Fibroblast of skin of back (primary cell): ENCODE measurements at regions not wholly inside any gene's neighbourhood (a gene's known extent, or its start where the extent isn't known, plus 50 kb on each side); places are given as distances from the start of the nearest gene placed in this dataset.
A peak's percentile ranks its signal among the peaks of the same experiment; 100 is the strongest.
"Not testable (repeated sequence)": the region's sequence is repeated elsewhere in the genome, so short reads cannot be mapped to it uniquely, and the experiment has no call there.

Experiments used
- DNase-seq: peaks from one replicate; pipeline ENCODE4 v3.0.0-alpha.2; 2013

DNA sequence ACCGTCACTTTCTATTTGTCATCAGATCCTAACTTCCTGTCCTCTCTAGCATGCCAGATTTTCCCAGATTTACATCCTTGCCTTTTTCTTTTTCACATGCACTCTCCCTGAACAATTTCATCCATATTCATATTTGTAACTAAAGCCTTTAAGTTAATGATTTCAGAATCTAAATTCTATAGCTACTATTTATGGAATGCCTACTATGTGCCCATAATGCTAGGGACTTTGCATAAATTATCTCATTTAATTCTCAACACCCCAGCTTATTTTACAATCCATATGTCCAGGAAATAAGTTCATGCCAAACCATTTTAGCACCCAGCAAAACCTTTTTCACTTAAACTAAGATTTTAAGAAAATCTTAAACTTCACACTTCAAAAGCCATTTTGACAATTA is 531.9 kb downstream of the NUP35 start:
- no peak for DNase-seq

DNA sequence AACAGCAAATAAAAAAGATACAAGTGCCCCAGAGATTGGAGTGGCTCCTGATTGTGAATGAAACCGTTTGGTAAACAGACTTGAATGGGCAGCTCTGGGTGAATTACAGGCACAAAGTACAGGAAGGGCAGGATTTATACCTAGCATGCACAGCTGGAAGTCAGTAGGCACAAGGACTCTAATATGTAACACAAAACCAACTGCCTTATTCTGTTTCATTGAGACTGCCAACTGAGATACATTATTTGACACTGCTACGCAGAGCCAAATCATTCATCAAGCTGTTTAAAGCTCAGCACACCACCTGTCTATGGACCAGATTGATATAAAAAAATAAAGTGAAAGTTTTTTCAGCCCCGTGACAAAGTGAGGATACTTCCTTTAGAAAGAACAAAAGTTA is 541.2 kb downstream of the NUP35 start:
- no peak for DNase-seq

DNA sequence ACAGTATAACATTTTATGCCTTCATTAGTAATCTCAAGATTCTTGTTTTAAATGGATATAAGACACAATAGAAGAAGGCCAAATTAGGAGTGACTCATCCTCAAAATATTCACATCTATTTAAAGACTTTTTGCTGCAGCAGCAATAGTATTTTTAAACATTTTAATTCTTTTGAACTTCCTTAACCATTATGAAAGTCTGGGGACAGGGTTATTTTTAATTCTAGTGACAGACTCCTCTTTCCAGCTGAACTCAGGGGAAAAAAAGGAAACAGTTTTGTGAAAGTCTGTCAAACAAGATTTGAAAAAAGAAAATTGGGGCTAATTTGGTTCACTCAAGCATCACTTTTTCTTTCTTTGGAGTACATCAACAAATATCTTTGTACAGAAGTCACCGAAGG is 541.8 kb downstream of the NUP35 start:
- peak; percentile 62 for DNase-seq

DNA sequence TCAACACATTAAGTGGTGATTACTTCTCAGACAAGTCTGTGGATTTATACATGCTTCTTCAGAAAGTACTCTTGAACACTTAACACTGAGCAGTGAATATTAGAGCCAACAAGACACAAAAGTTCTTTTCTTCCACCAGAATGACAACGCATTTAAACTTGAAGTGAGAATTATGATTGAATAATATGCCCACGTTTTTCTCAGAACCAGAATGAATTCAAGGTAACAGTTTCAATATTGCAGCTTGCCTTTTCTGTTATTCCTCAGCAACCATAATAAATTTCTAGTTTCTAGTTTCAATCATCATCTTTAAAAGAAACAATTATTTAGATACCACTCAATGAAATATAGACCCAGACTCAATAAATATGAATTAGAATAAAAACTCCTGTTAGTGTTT is 547.0 kb downstream of the NUP35 start:
- DNase-seq: no peak

DNA sequence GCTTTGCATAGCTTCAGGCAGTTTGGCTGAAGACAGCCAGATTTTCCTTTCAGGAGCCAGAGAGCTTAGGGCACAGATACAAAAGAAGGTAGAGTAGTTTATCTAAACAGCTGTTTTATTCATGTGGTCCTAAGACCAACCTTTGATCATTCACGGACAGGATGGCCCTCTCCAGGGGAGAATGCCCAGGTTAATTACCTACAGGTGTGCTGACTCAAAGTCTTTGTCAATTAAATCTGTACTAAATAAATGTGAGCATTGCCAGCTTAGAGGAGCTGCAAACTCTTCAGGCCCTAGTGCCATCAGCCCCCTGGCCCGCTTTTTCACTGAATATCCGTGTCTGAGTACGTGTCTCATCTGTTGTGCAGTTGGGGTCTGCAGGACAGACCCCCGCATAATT is 554.7 kb downstream of the NUP35 start:
- no peak for DNase-seq

DNA sequence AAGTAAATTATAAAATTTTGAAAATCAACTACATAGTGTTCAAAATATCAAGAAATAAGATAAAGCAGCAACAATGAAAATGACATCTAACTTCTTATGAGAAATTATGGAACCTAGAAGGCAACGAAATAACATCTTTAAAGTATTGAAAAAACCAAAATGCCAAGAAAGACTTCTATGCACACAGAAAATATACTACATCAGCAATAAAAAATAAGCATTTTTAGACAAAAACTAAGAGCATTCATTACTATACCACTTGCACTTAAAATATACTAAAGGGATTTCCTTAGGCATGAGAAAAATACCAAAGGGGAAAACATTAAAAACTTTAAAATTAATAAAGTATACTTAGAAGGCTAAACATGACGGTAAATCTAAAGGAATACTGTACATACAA is 556.3 kb downstream of the NUP35 start:
- DNase-seq: no peak

DNA sequence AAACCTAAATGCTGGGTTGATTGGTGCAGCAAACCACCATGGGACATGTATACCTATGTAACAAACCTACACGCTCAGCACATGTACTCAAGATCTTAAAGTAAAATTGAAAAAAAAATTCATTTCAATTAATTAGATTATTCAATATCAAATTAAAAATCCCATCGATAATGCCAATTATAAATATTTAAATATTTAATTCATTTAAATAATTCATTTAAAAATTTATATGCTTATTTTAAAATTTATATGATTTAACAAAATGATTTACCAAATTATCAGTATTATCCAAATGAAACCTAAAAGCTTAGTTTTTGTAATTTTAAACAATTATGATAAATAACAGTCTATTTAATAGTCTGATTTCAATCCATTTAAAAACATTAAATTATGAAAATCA is 560.4 kb downstream of the NUP35 start:
- no peak for DNase-seq

DNA sequence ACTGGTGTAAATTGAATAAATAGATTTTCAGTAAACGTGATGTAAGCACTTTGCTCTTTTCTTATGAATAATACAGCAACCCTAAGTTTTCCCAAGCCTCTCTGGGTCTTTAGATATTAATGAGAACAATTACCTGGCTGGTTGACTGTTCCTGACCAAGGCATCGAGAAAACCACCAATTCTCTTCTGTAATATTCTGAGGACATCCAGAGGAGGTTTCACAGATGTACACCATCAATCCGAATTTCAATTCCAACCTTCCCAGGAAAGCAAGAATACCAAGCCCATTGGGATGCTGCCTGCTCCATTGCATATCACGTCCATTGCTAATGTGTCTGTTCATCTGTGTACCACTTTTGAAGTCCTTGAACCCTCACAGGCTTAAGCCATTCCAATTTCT is 571.8 kb downstream of the NUP35 start:
- no peak for DNase-seq

DNA sequence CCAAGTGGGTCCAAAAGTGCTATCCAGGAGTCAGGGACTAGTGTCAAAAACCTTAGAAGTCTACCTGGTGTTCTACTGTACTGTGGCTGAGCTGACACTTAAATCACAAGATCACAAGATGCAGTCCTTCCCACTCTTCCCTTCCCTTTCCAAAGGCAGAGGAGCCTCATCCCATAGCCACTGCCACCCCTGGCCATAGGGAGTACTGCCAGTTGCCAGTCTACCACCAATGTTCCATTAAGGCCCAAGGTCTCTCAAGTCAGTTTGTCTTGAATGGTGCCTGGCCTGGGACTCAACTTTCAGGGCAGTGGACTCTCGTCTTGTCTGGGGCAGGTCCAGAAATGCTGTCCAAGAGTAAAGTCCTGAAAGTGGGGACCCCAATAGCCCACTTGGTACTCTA is 585.6 kb downstream of the NUP35 start:
- no peak for DNase-seq

DNA sequence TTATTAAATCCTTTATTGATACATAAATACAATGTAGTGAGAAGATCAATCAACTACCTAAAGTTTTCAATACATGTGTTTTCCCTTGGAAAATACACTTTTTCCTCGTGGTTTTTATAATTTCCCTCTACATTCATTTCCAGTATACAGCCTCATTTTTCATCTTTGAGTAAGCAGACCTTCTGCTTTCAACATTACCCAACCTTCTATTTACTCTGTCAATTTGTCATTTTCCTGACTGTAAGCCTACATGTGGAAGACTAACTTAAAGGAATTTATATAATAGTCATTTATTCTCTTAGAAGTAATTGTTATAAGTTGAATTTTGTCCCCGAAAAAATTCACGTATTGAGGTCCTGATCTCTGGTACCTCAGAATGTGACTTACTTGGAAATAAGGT is 594.0 kb downstream of the NUP35 start:
- no peak for DNase-seq

DNA sequence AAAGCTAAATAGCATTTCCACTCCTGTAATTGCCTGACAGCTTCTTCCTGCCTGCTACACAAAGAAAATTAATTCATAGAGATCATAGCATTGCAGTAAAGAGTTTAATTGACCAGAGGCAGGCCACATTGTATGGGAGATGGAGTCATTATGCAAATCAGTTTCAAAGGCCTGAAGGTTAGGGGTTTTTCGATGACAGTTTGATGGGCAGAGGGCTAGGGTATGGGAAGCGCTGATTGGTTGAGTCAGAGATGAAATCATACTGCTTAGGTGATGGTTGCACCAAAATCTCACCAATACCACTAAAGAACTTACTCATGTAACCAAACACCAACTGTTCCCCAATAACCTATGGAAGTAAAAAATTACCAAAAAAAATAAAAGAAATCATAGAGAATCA is 599.0 kb downstream of the NUP35 start:
- no peak for DNase-seq

DNA sequence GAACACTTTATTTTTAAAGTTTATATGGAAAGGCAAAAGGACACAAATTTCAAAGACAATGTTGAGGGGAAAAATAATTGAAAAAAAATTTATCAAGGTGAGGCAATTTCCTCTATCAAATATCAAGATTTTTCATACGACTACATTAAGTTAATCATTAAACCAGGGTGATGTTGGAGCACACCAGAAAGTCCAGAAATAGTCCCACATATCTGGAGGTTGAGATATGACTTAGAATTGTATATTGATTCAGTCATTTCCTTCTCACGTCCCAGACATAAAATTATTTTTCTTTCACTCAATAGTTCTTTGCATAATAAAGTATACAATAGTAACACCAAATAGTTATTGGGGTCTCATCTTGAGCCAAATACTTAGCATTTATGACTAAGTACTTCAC is 605.1 kb downstream of the NUP35 start:
- no peak for DNase-seq

DNA sequence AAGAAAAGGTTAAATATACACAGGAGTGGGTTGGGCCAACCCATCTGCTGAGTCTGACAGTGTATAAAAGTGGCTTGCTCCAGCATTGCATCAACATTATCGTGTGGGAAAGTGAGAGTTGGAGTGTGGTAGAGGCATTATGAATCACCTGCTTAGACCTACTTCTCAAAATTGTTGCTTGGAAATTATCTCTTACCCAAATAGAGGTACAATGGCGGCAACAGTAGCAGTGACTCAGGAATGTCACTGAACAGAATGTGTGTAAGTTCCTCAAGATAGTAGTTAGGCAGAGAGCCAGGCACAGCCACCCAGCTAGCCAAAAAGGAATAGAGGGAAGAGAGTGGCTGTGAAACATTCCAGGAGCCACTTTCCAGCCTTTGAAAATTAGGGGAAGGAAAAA is 616.0 kb downstream of the NUP35 start:
- DNase-seq: no peak

DNA sequence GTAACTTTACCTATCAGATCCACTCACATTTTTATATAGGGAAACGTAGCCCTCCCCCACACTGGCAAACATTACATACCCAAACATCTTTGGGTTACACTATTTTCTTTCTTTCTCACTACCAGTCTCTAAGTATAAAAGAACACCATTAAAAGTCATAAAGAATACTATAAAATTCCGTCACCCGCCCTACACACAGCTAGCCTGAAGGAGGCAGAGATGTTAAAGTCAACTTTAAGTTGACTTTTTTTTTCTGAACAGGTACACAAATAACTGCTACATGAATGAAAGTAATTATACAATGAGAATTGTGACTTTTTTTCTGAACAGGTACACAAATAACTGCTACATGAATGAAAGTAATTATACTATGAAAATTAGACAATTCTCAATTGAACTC is 628.3 kb downstream of the NUP35 start:
- no peak for DNase-seq

DNA sequence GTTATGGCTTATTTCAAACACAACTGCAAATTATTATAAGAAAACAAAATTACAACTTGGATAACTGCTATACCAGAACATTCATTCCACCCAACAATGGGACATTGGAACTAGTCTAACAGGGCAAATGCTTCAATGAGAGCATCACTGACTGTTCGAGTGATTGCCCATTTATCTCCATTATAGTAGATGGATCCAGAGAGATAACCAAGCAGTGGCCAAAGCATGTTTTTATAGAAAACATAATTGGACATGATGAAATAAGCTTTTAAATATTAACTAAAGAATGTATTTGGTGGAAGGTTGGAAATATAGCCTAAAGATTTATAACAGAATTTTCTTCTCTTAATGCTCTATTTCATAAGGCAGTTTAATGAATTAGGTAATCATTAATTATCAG is 634.8 kb downstream of the NUP35 start:
- DNase-seq: no peak

DNA sequence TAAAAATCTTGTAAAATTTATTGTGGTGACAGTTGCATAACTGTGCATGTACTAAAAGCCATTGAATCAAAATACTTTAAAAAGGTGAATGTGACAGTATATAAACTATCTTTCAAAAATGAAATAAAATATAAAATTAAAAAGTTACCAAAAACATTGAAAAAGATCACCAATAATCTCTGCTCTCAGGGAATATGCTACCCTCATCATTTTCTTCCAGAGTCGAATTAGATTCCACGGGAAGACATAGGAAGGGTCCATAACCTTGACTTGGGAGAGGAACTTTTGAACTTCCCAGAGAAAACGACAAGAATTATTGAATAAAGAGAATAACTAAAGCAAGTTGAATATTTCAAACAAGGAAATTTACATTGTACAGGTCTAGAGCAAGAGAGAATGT is 649.5 kb downstream of the NUP35 start:
- DNase-seq: no peak

DNA sequence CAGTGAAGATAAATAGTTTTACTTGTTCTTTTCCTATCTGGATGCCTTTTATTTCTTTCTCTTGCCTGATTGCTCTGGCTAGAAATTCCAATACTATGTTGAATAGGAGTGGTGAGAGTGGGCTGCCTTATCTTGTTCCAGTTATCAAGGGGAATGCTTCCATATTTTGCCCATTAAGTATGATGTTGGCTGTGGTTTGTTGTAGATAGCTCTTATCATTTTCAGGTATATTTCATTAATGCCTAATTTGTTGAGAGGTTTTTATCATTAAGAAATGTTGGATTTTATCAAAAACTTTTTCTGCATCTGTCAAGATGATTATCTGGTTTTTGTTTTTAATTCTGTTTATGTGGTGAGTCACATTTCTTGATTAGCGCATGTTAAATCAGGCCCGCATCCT is 655.8 kb downstream of the NUP35 start:
- no peak for DNase-seq

DNA sequence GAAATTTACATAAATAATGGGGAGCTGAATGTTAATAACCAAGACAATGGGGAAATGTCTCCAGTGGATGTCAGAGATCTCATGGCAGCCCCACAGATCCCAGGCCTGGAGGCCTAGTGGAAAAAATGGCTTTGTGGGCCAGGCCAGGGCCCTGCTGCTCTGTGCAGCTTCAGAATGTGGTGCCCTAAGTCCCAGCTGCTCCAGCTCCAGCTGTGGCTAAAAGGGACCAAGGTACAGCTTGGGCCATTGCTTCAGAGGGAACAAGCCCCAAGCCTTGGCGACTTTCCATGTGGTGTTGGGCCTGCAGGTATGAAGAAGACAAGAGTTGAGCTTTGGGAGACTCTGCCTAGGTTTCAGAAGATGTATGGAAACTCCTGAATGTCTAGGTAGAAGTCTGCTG is 658.2 kb downstream of the NUP35 start:
- DNase-seq: no peak

DNA sequence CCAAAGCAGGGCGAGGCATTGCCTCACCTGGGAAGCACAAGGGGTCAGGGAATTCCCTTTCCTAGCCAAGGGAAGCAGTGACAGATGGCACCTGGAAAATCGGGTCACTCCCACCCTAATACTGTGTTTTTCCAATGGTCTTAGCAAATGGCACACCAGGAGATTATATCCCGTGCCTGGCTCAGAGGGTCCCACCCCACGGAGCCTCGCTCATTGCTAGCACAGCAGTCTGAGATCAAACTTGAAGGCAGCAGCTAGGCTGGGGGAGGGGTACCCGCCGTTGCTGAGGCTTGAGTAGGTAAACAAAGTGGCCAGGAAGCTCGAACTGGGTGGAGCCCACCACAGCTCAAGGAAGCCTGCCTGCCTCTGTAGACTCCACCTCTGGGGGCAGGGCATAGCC is 664.6 kb downstream of the NUP35 start:
- DNase-seq: not testable (repeated sequence)

DNA sequence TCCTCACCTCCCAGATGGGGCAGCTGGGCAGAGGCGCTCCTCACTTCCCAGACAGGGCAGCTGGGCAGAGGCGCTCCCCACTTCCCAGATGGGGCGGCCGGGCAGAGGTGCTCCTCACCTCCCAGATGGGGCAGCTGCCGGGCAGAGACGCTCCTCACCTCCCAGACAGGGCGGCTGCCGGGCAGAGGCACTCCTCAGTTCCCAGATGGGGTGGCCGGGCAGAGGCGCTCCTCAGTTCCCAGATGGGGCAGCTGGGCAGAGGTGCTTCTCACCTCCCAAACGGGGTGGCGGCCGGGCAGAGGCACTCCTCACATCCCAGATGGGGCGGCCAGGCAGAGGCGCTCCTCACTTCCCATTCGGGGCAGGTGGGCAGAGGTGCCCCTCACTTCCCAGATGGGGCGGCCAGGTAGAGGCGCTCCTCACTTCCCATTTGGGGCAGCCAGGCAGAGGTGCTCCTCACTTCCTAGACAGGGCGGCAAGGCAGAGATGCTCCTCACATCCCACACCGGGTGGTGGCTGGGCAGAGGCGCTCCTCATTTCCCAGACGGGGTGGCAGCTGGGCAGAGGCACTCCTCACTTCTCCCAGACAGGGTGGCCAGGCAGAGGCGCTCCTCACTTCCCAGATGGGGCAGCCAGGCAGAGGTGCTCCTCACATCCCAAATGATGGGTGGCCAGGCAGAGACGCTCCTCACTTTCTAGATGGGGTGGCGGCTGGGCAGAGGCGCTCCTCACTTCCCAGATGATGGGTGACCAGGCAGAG is 668.1 kb downstream of the NUP35 start:
- DNase-seq: not testable (repeated sequence)

DNA sequence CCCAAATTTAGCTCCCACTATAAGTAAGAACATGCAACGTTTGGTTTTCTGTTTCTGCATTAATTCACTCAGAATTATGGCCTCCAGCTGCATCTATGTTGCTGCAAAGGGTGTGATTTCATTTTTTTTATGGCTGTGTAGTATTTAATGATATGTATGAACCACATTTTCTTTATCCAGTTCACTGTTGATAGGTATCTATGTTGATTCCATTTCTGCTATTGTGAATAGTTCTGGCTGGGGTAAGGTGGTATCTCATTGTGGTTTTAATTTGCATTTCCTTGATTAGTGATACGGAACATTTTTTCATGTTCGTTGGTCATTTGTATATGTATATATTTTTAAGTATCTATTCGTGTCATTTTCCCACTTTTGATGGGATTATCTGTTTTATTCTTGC is 674.3 kb downstream of the NUP35 start:
- DNase-seq: no peak

DNA sequence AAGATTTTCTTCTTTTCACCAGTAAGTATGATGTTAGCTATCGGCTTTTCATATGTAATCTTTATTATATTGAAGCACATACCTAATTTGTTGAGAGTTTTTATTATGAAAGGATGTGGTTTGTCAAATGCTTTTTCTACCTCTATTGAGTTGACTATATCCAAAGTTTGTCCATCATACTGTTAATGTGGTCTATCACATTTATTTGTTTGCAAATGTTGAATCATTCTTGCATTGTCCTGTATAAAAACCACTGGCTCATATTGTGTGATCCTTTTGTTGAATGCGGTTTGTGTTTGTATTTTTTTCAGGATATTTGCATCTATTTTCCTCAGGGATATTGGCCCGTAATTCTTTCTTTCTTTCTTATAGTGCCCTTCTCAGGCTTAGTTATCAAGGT is 675.5 kb downstream of the NUP35 start:
- DNase-seq: no peak

DNA sequence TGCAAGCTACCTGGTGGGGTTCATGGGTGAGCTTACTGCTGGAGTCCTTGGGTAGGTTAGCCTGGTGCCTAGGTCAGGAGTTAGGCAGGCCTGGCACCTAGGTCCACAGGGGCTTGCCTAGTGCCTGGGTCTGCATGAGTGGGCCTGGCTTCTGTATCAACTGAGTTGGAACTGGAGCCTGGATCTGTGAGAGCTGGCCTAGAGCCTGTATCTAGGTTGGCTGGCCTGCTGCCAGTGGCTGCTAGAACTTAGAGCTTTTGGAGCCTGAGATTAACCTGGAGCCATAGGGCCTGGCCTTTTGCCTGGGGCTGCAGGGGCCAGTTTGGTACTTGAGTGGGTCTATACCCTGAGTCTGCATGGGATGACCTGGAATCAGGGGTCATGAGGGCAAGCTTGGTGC is 679.4 kb downstream of the NUP35 start:
- DNase-seq: no peak

DNA sequence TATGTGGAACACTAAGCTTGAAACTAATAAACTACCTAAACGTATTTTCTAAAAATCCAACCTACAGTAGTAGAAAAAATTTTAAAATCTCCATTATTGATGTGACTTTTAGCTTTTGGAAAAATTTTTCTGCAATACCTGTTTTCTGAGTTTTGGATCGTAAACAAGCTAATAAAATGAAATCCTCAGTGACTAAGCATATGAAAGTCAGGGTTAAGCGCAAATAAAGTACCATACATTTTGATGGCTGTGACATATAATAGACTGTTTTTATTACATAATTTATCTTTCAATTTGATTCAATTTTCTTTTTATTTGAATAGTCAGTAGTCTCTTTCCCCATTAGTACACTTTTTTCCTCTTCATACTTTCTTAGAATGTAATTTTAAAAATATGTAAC is 683.6 kb downstream of the NUP35 start:
- no peak for DNase-seq

DNA sequence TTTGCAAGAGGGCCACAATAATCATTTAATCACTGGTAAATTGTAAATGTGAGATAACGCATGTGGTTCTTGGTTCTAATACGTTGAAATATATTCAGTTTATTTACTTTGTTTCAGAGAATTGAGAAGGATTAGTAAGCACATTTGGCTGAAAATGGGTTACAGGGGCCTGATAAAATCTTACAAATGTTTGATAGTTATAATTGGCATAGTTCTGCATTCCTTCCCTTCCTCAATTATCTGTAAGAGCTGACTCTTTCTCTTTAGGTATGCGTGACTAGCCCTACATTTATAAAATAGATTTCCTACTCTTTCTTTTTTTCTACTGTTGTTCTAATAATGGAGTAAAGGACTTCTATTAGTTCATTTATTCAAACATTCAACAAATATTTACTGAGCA is 685.2 kb downstream of the NUP35 start:
- no peak for DNase-seq
